ENCODE measurements at regions not wholly inside any gene's neighbourhood (a gene's known extent, or its start where the extent isn't known, plus 50 kb on each side); places are given as distances from the start of the nearest gene placed in this dataset.
"Not testable (repeated sequence)": the region's sequence is repeated elsewhere in the genome, so short reads cannot be mapped to it uniquely, and the experiment has no call there.

GRCh38 chr16:85202631-85203461 lies 90.6 kb upstream of the CIBAR2 start:
- no peak for DNase-seq (ENCODE audit: low read depth in 3 of 3)

- no peak for DNase-seq (ENCODE audit: low read depth in 3 of 3)
Measured at GRCh38 chr16:85203462-85203813, 91.2 kb upstream of the CIBAR2 start.

DNA sequence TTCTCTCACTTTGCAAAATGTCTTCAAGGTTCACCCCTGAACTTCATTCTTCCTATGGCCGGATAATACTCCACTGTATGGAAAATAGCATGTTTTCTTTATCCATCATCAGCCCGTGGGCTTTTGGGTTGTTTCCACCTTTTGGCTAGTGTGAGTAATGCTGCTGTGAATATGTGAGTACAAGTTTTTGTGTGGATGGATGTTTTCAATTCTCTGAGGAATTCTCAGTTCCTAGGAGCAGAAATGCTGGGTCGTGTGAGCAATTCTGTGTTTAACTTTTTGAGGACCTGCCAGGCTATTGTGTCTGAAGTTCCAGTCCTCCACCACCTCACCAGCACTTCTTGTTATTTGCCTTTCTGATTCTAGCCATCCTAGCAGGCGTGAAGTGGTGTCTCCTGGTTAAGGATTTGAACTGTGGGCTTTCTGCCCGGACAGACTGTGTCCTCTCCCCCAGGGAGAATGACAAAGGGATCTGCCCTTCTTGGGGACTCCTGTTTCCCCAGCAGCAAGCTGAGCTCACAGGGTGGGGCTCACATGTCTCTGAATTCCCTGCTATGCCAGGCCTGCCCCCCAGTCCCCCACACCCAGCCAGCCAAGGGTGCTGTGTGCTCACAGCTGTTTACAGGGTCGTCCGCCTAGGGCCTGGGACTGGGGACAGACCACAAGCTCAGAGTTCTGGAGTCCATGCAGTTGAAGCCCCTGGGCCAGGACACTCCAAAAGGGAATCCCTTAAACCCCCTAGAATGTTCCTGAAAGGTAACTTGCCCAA lies 92.2 kb upstream of the CIBAR2 start:
- no peak for DNase-seq (ENCODE audit: low read depth in 3 of 3)

GRCh38 chr16:85205257-85205656 lies 93.0 kb upstream of the CIBAR2 start:
- not testable (repeated sequence) for DNase-seq (ENCODE audit: low read depth in 3 of 3)

- no peak for DNase-seq (ENCODE audit: low read depth in 3 of 3)
Measured at GRCh38 chr16:85205747-85206471, 93.6 kb upstream of the CIBAR2 start.

GRCh38 chr16:85206472-85207356 lies 94.4 kb upstream of the CIBAR2 start:
- no peak for DNase-seq (ENCODE audit: low read depth in 3 of 3)

- DNase-seq (ENCODE audit: low read depth in 3 of 3): no peak
Measured at GRCh38 chr16:85207357-85207921, 95.2 kb upstream of the CIBAR2 start.

DNA sequence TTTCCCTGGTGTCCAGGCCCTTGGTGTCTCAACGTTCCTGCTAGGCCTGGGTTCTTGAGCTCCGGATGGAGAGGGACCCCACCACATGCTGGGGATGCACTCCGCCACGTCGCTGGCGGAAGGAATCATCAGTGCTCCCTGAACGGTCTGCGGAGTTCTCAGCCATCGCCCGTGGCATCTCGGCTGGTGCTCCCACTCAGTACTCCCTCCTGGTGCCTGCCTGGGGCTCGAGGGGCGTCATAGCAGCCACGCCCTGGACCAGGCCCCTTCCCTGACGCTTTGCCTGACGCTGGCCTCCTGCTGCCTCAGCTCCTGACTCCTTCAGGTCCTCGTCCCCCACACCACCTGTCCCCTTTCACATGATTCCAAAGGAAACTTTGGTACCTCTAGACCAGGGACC lies 95.9 kb upstream of the CIBAR2 start:
- DNase-seq (ENCODE audit: low read depth in 3 of 3): no peak

DNA sequence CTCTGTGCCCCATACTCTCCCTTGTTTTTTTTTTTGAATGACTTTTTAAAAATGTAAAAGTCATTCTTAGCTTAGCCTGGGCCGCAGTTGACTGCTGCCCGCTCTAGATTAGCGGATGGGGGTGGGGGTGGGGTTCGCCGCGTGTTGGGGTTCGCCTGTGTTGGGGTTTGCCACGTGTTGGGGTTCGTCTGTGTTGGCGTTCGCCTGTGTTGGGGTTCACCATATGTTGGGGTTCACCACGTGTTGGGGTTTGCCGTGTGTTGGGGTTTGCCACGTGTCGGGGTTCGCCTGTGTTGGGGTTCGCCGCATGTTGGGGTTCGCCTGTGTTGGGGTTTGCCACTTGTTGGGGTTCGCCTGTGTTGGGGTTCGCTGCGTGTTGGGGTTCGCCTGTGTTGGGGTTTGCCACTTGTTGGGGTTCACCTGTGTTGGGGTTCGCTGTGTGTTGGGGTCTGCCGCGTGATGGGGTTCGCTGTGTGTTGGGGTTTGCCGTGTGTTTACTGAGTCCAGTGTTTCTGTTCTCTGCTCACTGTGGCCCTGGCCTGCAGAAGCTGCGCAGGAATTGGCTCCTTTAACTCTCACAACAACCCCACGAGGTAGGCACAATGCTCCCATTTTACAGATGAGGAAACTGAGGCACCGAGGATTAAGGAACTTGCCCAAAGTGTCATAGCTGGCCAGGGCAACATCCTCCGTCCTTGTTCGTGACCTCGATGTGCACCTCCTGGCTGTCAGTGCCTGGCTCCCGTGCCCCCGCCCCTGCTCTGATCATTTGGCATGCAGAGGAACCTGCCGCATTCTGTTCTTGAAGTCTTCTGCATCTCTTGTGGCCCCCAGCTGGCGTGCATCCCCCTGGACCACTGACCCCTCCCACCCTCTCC lies 96.6 kb upstream of the CIBAR2 start:
- no peak for DNase-seq (ENCODE audit: low read depth in 3 of 3)

DNA sequence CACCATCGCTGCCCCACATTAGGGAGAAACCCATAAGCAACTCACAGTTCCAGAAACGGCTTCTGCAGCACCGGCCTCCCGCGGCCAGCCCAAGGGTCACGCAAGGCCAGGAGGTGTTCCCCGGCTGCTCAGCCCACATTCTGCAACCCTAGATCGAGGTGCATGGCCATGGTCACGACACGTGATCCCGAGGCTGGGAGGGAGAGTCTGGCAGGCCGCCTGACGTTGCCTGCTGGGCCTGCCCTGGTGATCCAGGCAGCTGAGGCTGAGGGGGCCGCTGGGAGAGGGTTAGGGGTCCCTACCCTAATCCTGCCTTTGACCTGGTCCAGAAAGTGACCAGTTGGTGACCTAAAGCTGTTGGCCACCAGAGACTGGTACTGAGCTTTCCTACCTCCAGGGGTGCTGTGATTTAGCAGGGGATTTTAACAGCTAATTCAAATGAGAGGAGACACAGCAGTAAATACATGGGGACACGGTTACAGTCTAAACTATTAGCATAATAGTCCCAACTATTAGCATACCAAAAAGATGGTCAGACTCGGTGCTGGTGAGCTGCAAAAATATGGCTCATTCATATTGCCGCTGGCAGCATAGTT lies 97.4 kb upstream of the CIBAR2 start:
- no peak for DNase-seq (ENCODE audit: low read depth in 3 of 3)

GRCh38 chr16:85210423-85211169 lies 98.3 kb upstream of the CIBAR2 start:
- no peak for DNase-seq (ENCODE audit: low read depth in 3 of 3)

- DNase-seq (ENCODE audit: low read depth in 3 of 3): no peak
Measured at GRCh38 chr16:85211271-85211801, 99.1 kb upstream of the CIBAR2 start.

GRCh38 chr16:85213926-85214675 lies 101.8 kb upstream of the CIBAR2 start:
- DNase-seq (ENCODE audit: low read depth in 3 of 3): no peak

- DNase-seq (ENCODE audit: low read depth in 3 of 3): no peak
Measured at GRCh38 chr16:85215478-85216118, 103.3 kb upstream of the CIBAR2 start.

GRCh38 chr16:85216522-85217375 lies 104.5 kb upstream of the CIBAR2 start:
- no peak for DNase-seq (ENCODE audit: low read depth in 3 of 3)

DNA sequence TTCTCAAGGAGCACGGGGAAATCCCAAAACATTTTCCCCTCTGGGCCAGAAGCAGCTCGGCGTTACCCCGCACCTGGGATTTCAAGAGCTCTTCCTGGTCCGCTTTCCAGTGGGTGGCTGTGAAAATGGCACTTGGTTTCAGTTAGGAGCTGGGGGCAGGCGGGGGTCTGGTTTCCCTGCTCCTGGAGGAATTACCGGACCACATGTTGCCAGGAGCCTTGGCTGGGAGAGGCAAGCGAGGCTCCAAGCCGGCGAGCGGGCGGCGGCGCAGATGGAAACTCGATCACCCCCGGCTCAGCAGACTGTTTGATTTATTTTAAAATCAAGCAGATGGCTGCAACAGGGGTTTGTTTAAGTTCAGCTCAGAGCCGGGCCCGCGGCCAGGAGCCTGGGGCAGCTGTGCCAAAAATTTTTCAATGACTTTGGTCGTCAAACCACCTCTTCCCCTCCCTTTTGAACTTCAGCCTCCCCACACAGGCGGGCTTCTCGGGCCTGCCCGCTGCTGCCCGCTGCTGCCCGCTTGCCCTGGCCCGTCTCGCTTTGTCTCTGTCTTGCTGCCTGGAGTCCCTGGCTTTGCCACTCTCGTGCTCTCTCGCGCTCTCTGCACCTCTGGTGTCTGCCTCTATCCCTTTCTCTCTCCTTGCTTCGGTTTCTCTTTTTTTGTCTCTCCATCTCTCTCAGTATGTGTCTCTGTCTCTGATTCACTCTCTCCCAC lies 108.0 kb upstream of the CIBAR2 start:
- no peak for DNase-seq (ENCODE audit: low read depth in 3 of 3)

Data from stimulated activated CD4-positive, alpha-beta T cell treated with anti-CD3 and anti-CD28 coated beads, TNF-alpha, amount 100 ng/mL, for 48 hours (primary cell).